DOHH2 (cell line): ENCODE measurements at regions not wholly inside any gene's neighbourhood (a gene's known extent, or its start where the extent isn't known, plus 50 kb on each side); places are given as distances from the start of the nearest gene placed in this dataset.

Source experiments
- H3F3A ChIP-seq: fragments of 200-600 bp; sonication (generic), shearing (Covaris generic); 2 replicates; pipeline ENCODE4 v1.6.0; 2016; ENCODE audit warnings: antibody characterized with exemption, mild to moderate bottlenecking; ENCODE audit not compliant: control insufficient read depth, insufficient read depth
- H3K27ac ChIP-seq: fragments of 200-600 bp; sonication (generic); 2 replicates; pipeline ENCODE4 v1.5.1; 2014; ENCODE audit warnings: low read depth, mild to moderate bottlenecking, low read length, moderate library complexity
- H3K27me3 ChIP-seq: fragments of 200-600 bp; sonication (generic); 2 replicates; pipeline ENCODE4 v1.6.1; 2014; ENCODE audit warnings: mild to moderate bottlenecking, low read length, mixed read lengths; ENCODE audit not compliant: control insufficient read depth
- H3K36me3 ChIP-seq: fragments of 200-600 bp; sonication (generic); 2 replicates; pipeline ENCODE4 v1.6.1; 2014; ENCODE audit warnings: mild to moderate bottlenecking, low read length, moderate library complexity, mixed read lengths; ENCODE audit not compliant: control insufficient read depth
- H3K4me1 ChIP-seq: fragments of 200-600 bp; sonication (generic); 2 replicates; pipeline ENCODE4 v1.6.1; 2014; ENCODE audit warnings: mild to moderate bottlenecking, low read length, mixed read lengths; ENCODE audit not compliant: control insufficient read depth
- H3K4me2 ChIP-seq: fragments of 200-600 bp; sonication (generic); 2 replicates; pipeline ENCODE4 v1.6.0; 2014; ENCODE audit warnings: mild to moderate bottlenecking, low read length, moderate library complexity
- H3K4me3 ChIP-seq: fragments of 200-600 bp; sonication (generic); 2 replicates; pipeline ENCODE4 v1.5.1; 2014; ENCODE audit warnings: mild to moderate bottlenecking, low read length, mixed read lengths
- H3K79me2 ChIP-seq: fragments of 200-600 bp; sonication (generic); 2 replicates; pipeline ENCODE4 v1.6.1; 2014; ENCODE audit warnings: mild to moderate bottlenecking, low read length, mixed read lengths; ENCODE audit not compliant: control insufficient read depth
- H3K9me2 ChIP-seq: fragments of 200-600 bp; sonication (generic); replicated peaks from 2 replicates; pipeline ENCODE4 v1.6.1; 2014; ENCODE audit warnings: mild to moderate bottlenecking, low read length, mixed read lengths; ENCODE audit not compliant: control insufficient read depth
- H3K9me3 ChIP-seq: fragments of 200-600 bp; sonication (generic); 2 replicates; pipeline ENCODE4 v1.6.1; 2014; ENCODE audit warnings: antibody characterized with exemption, low read length, mixed read lengths; ENCODE audit not compliant: control insufficient read depth, insufficient read depth
- H4K20me1 ChIP-seq: fragments of 200-600 bp; sonication (generic); 2 replicates; pipeline ENCODE4 v1.6.0; 2014; ENCODE audit warnings: low read depth, mild to moderate bottlenecking, antibody characterized with exemption, low read length, moderate library complexity; ENCODE audit not compliant: control insufficient read depth, insufficient read depth
- CTCF ChIP-seq: fragments of 200-600 bp; sonication (generic); IDR thresholded peaks from one replicate; pipeline ENCODE4 v1.5.1; 2014; ENCODE audit warnings: antibody characterized with exemption, mild to moderate bottlenecking, low read depth, low read length; ENCODE audit not compliant: poor library complexity, severe bottlenecking
- EZH2phosphoT487 ChIP-seq: fragments of 200-600 bp; sonication (generic); IDR thresholded peaks from 2 replicates; pipeline ENCODE4 v1.6.1; 2017; ENCODE audit warnings: borderline replicate concordance, mild to moderate bottlenecking, antibody characterized with exemption, low read length, moderate library complexity, mixed read lengths

- H3K36me3 ChIP-seq, result no peaks in the 10 kb centered on the region
- no peak overlapping the region for H3K4me2 ChIP-seq
- peaks cover 17% of the 10 kb centered on the region; the same call in 1 of the 2 replicates for H3K9me3 ChIP-seq
- H3K9me2 ChIP-seq, result no peaks in the 10 kb centered on the region
- H3F3A ChIP-seq, result no peaks in the 10 kb centered on the region
- H3K4me3 ChIP-seq, result no peak overlapping the region
- TF ChIP-seq EZH2phosphoT487 (no peak), CTCF (no peak)
- H3K27ac ChIP-seq, result no peak overlapping the region
- H3K27me3 ChIP-seq, result no peaks in the 10 kb centered on the region
- no peaks in the 10 kb centered on the region for H4K20me1 ChIP-seq
- H3K79me2 ChIP-seq, result no peaks in the 10 kb centered on the region
- H3K4me1 ChIP-seq, result no peaks in the 10 kb centered on the region
Observed at GRCh38 chr11:11089805-11090204, 232.0 kb upstream of the ZBED5 start.

DNA sequence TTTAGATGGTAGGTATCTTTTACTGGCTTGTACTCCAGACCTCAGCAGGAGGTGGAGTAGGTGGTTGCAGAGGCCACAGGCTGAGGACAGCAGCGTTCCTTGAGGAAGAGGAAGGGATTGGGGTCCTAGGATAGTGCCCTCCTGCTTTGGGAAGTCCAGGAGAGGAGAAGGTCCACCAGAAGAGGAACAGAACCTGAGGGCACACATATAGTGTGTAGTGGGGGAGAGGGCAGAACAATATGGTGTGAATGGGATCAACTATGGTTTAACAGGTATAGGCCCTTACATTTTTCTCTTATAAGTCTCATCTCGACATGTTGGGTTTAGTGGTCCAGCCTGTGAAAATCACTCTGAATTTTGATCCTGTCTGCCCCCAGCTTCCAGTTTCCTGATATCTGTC lies 229.1 kb upstream of the ZBED5 start:
- Histone ChIP-seq H3K27me3 (peaks cover 8% of the 10 kb centered on the region; the same call in 1 of the 2 replicates), H3K9me2 (no peaks in the 10 kb centered on the region; the same call in 1 of the 2 replicates), H3K27ac (no peak overlapping the region), H3K36me3 (no peaks in the 10 kb centered on the region), H3K4me2 (no peak overlapping the region), H3F3A (no peaks in the 10 kb centered on the region), H3K9me3 (peaks cover 13% of the 10 kb centered on the region; the same call in 1 of the 2 replicates), H4K20me1 (no peaks in the 10 kb centered on the region), H3K79me2 (no peaks in the 10 kb centered on the region), H3K4me3 (no peak overlapping the region), H3K4me1 (no peaks in the 10 kb centered on the region)
- TF ChIP-seq EZH2phosphoT487, result no peak
- no peak for TF ChIP-seq CTCF

DNA sequence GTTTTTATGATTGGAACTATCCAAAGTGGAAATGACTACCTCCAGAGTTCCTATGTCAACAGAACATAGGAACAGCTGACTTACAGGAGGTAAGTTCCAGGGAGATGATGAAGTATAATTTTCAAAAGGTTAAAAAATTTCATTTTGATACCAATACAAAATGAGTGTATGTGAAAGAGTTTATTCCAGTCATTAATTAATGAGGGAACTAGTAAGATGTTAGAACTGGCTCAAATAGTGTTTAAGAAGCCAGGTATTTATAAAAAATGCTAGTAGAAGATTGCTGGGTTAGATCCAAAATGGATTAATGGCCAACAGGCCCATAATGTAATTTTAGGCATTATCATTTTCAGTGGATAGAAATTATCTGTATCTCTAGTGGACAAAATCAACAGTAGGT lies 227.7 kb upstream of the ZBED5 start:
- H3F3A ChIP-seq, result no peaks in the 10 kb centered on the region
- peaks cover 8% of the 10 kb centered on the region; the same call in 1 of the 2 replicates for H3K27me3 ChIP-seq

More for the DNA sequence above, 227.7 kb upstream of the ZBED5 start:
- no peaks in the 10 kb centered on the region for H4K20me1 ChIP-seq
- no peak overlapping the region for H3K4me3 ChIP-seq
- TF ChIP-seq EZH2phosphoT487, result no peak
- TF ChIP-seq CTCF, result no peak
- no peaks in the 10 kb centered on the region for H3K36me3 ChIP-seq
- no peaks in the 10 kb centered on the region; the same call in 1 of the 2 replicates for H3K9me2 ChIP-seq
- no peak overlapping the region for H3K4me2 ChIP-seq
- no peak overlapping the region for H3K27ac ChIP-seq
- H3K4me1 ChIP-seq, result no peaks in the 10 kb centered on the region
- no peaks in the 10 kb centered on the region; the same call in 1 of the 2 replicates for H3K9me3 ChIP-seq
- no peaks in the 10 kb centered on the region for H3K79me2 ChIP-seq
